Stimulated activated naive CD8-positive, alpha-beta T cell treated with anti-CD3 and anti-CD28 coated beads, Interleukin-15, amount 100 ng/mL, for 72 hours (primary cell): ENCODE measurements at regions not wholly inside any gene's neighbourhood (a gene's known extent, or its start where the extent isn't known, plus 50 kb on each side); places are given as distances from the start of the nearest gene placed in this dataset.

Source experiments
- ATAC-seq: fragments of 150-1000 bp; cut with Tn5 transposase; 2 replicates; pipeline ENCODE4 v1.10.0; 2021; ENCODE audit warnings: mild to moderate bottlenecking, moderate library complexity
- DNase-seq, 2 donors: peaks; one replicate each; pipeline ENCODE4 v3.0.0; 2021 to 2022
- H3K27ac Mint-ChIP-seq, 2 donors: one replicate each; pipeline ENCODE4 v1.8.0; 2022; ENCODE audit warnings: mild to moderate bottlenecking in 2 of 2, mixed read lengths in 2 of 2, moderate library complexity in 2 of 2
- H3K27me3 Mint-ChIP-seq: one replicate; pipeline ENCODE4 v1.8.0; 2022; ENCODE audit warnings: mixed read lengths
- H3K4me1 Mint-ChIP-seq: one replicate; pipeline ENCODE4 v1.8.0; 2022; ENCODE audit warnings: mild to moderate bottlenecking, mixed read lengths
- H3K4me3 Mint-ChIP-seq, 2 donors: one replicate each; pipeline ENCODE4 v1.8.0; 2022; ENCODE audit warnings: mild to moderate bottlenecking in 2 of 2, mixed read lengths in 2 of 2, moderate library complexity in 1 of 2
- H3K9me3 Mint-ChIP-seq, 2 donors: one replicate each; pipeline ENCODE4 v1.8.0; 2022; ENCODE audit warnings: mixed read lengths in 2 of 2

GRCh38 chr2:105576440-105577241 is 168.1 kb upstream of the NCK2 start:
- peak overlapping the region; percentile 69 to 93 for H3K27ac Mint-ChIP-seq
- H3K4me3 Mint-ChIP-seq: peak overlapping the region; percentile 0 to 21
- DNase-seq (peak in 1 of 2 donors; percentile 17), ATAC-seq (peak; percentile 69)
- no peaks in the 10 kb centered on the region for H3K27me3 Mint-ChIP-seq
- no peaks in the 10 kb centered on the region for H3K9me3 Mint-ChIP-seq
- H3K4me1 Mint-ChIP-seq: peaks cover 31% of the 10 kb centered on the region

GRCh38 chr2:105576050-105576439 is 168.7 kb upstream of the NCK2 start:
- Mint-ChIP-seq H3K27me3 (peaks cover under 1% of the 10 kb centered on the region), H3K27ac (peak overlapping the region in 1 of 2 donors; percentile 93)
- ATAC-seq: peak; percentile 30

GRCh38 chr2:105575499-105576025 is 169.2 kb upstream of the NCK2 start:
- Mint-ChIP-seq H3K4me3 (no peak overlapping the region), H3K27me3 (peaks cover 5% of the 10 kb centered on the region), H3K4me1 (peaks cover 27% of the 10 kb centered on the region), H3K9me3 (no peaks in the 10 kb centered on the region), H3K27ac (peak overlapping the region in 1 of 2 donors; percentile 75)
- ATAC-seq (no peak), DNase-seq (no peak)

More at GRCh38 chr2:105576050-105576439, 168.7 kb upstream of the NCK2 start:
- Mint-ChIP-seq H3K4me3 (no peak overlapping the region), H3K4me1 (peaks cover 29% of the 10 kb centered on the region), H3K9me3 (no peaks in the 10 kb centered on the region)
- no peak for DNase-seq

DNA sequence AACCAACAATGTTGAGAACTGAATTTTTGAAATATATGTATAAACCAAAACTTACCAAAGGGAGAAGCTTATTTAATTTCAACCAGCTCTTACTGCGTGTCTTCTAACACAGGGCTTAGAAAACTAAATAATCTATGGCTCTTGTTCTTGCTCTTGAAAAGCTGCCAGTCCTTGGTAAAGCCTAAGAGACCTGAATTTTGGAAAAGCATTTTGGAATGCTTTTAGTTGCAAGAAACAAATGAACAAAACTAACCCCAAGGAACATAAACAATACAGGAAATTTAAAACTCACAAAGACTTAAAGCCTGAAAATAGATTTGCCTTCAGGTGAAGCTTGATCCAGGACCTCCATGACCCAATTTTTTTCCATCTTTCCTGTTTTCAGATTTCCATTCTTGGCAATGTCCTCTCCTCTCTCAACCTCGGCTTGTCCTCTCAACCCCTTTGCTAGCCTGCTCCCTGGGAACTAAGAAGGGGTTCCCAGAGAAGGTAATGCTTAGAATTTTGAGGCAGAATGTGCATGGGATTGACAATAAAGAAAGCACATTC is 169.8 kb upstream of the NCK2 start:
- no peak for ATAC-seq
- Mint-ChIP-seq H3K27ac (peak overlapping the region in 1 of 2 donors; percentile 88), H3K9me3 (no peaks in the 10 kb centered on the region), H3K4me1 (peaks cover 27% of the 10 kb centered on the region), H3K27me3 (peaks cover 12% of the 10 kb centered on the region), H3K4me3 (no peak overlapping the region)
- DNase-seq: no peak

DNA sequence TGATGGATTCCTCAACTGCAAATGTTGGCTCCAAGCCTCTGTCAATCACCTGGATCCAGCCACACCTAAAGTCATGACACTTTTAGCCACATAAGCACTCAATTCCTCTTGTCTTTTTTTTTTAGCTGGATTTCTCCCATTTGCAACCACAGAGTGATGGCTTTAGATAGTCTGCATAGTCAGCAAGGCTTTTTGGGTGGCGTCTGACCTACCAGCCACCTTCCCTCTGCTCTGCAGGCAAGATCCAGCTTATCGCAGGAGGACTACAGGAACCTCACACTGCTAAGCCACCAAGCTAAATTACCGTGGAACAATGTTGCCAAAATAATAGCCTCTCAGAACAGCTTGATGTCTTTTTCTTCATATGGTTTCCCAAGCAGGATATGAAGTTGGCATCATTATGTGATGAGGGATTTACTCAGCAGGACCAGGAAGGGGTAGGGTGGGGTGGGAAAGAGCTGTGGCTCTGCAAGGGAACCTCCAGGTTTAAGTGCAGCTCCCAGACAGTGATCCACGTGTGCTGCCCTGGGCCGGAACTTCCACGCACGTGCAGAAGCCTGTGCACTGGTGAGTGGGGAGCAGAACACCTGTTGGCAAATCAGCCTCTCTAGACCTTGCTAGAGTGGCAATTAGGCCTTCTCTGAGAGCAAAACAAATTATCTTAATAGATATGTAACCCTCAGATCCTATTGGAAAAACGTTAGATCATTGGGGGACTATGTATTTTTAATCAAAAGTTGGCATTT is 170.6 kb upstream of the NCK2 start:
- ATAC-seq (no peak), DNase-seq (no peak)
- Mint-ChIP-seq H3K9me3 (no peaks in the 10 kb centered on the region), H3K4me1 (peaks cover 27% of the 10 kb centered on the region), H3K27me3 (peaks cover 13% of the 10 kb centered on the region), H3K27ac (no peak overlapping the region), H3K4me3 (no peak overlapping the region)

GRCh38 chr2:105573490-105573889 is 171.2 kb upstream of the NCK2 start:
- no peak for ATAC-seq
- H3K27me3 Mint-ChIP-seq: peaks cover 13% of the 10 kb centered on the region
- H3K27ac Mint-ChIP-seq: no peak overlapping the region
- H3K9me3 Mint-ChIP-seq: no peaks in the 10 kb centered on the region
- peaks cover 27% of the 10 kb centered on the region for H3K4me1 Mint-ChIP-seq
- DNase-seq: no peak
- no peak overlapping the region for H3K4me3 Mint-ChIP-seq

GRCh38 chr2:105571445-105571987 is 172.7 kb upstream of the FHL2 start:
- H3K27ac Mint-ChIP-seq: no peak overlapping the region
- H3K27me3 Mint-ChIP-seq: peaks cover 13% of the 10 kb centered on the region
- ATAC-seq (peak; percentile 40), DNase-seq (no peak)
- H3K4me1 Mint-ChIP-seq: peaks cover 29% of the 10 kb centered on the region
- no peaks in the 10 kb centered on the region for H3K9me3 Mint-ChIP-seq
- no peak overlapping the region for H3K4me3 Mint-ChIP-seq

DNA sequence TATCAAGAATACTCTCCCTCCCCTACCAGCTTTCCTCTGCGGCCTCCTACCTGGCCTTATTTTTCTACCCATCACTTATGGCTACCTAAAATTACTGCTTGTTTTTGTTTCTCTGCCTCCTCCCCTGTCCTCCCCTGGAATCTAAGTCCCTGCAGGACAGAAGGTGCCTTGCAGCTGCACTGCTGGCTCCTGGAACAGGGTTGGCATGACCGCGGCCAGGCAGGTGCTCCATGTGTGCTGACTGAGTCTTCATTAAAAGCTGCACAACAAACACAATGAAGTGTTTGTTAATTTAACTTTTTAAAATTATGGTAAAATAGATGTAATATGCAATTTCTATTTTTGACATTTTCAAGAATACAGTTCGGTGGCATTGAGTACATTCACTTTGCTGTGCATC is 171.9 kb upstream of the FHL2 start:
- Mint-ChIP-seq H3K4me3 (no peak overlapping the region), H3K27me3 (peaks cover 13% of the 10 kb centered on the region), H3K9me3 (no peaks in the 10 kb centered on the region), H3K27ac (no peak overlapping the region), H3K4me1 (peaks cover 25% of the 10 kb centered on the region)
- DNase-seq: no peak
- no peak for ATAC-seq

GRCh38 chr2:105570326-105570725 is 171.5 kb upstream of the FHL2 start:
- DNase-seq (no peak), ATAC-seq (no peak)
- H3K9me3 Mint-ChIP-seq: no peaks in the 10 kb centered on the region
- no peak overlapping the region for H3K27ac Mint-ChIP-seq
- H3K27me3 Mint-ChIP-seq: peaks cover 13% of the 10 kb centered on the region
- no peak overlapping the region for H3K4me3 Mint-ChIP-seq
- peaks cover 21% of the 10 kb centered on the region for H3K4me1 Mint-ChIP-seq

DNA sequence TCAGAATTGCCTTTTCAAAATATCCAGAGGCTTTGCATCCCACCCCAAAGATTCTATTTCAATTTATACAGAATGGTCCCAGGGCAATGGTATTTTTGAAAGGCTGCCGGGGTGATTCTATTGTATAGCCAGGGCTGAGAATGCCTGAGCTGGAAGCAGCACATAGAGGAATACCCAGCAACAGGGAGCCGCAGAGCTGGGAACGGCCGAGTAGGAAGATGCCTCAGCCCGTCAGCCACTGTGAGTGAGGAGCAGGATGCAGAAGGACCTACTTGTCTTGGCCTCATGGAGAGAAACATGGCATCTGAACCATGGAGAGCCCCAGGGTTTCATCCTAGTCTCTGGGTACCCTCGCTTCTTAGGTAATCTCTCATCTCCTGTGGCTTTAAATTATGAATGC is 170.8 kb upstream of the FHL2 start:
- H3K27ac Mint-ChIP-seq: no peak overlapping the region
- DNase-seq (no peak), ATAC-seq (no peak)

GRCh38 chr2:105567996-105568494 is 169.2 kb upstream of the FHL2 start:
- Mint-ChIP-seq H3K4me3 (peak overlapping the region; percentile 42 to 60), H3K9me3 (no peaks in the 10 kb centered on the region), H3K27me3 (peaks cover 13% of the 10 kb centered on the region), H3K4me1 (peaks cover 19% of the 10 kb centered on the region), H3K27ac (no peak overlapping the region)
- no peak for DNase-seq
- peak; percentile 32 for ATAC-seq

More for the DNA sequence above, 170.8 kb upstream of the FHL2 start:
- Mint-ChIP-seq H3K9me3 (no peaks in the 10 kb centered on the region), H3K4me3 (no peak overlapping the region), H3K4me1 (peaks cover 19% of the 10 kb centered on the region), H3K27me3 (peaks cover 13% of the 10 kb centered on the region)

- Mint-ChIP-seq H3K27me3 (peaks cover 11% of the 10 kb centered on the region), H3K27ac (no peak overlapping the region), H3K4me1 (peaks cover 5% of the 10 kb centered on the region), H3K4me3 (no peak overlapping the region), H3K9me3 (no peaks in the 10 kb centered on the region)
- DNase-seq: no peak
- no peak for ATAC-seq
Observed at GRCh38 chr2:105563000-105563719, 164.3 kb upstream of the FHL2 start.

- Mint-ChIP-seq H3K4me3 (no peak overlapping the region), H3K27ac (no peak overlapping the region), H3K4me1 (no peaks in the 10 kb centered on the region), H3K9me3 (no peaks in the 10 kb centered on the region), H3K27me3 (peaks cover 26% of the 10 kb centered on the region)
- ATAC-seq (no peak), DNase-seq (no peak)
Observed at GRCh38 chr2:105561401-105561800, 162.6 kb upstream of the FHL2 start.

- Mint-ChIP-seq H3K9me3 (no peaks in the 10 kb centered on the region), H3K27ac (no peak overlapping the region), H3K4me1 (no peaks in the 10 kb centered on the region), H3K4me3 (no peak overlapping the region), H3K27me3 (peaks cover 26% of the 10 kb centered on the region)
- ATAC-seq (no peak), DNase-seq (no peak)
Observed at GRCh38 chr2:105560157-105560556, 161.3 kb upstream of the FHL2 start.
